Osteoblast (primary cell): ENCODE measurements at regions not wholly inside any gene's neighbourhood (a gene's known extent, or its start where the extent isn't known, plus 50 kb on each side); places are given as distances from the start of the nearest gene placed in this dataset.

Experiments
- DNase-seq: peaks from one replicate; pipeline ENCODE4 v3.0.0; 2011; ENCODE audit warnings: low spot score, mixed read lengths; ENCODE audit not compliant: insufficient read length; ENCODE audit errors: missing footprints
- H2AFZ ChIP-seq: 2 replicates; pipeline ENCODE4 v1.6.0; 2011; ENCODE audit warnings: mild to moderate bottlenecking, low read length
- H3K27ac ChIP-seq: 2 replicates; pipeline ENCODE4 v1.5.1; 2011; ENCODE audit warnings: mild to moderate bottlenecking, low read depth, low read length, moderate library complexity
- H3K27me3 ChIP-seq: 2 replicates; pipeline ENCODE4 v1.6.0; 2012; ENCODE audit warnings: mild to moderate bottlenecking, control low read depth, inconsistent platforms, low read length, moderate library complexity; ENCODE audit not compliant: insufficient read depth
- H3K36me3 ChIP-seq: 2 replicates; pipeline ENCODE4 v1.5.1; 2011; ENCODE audit warnings: mild to moderate bottlenecking, low read length, control low read depth, moderate library complexity; ENCODE audit not compliant: insufficient read depth
- H3K4me1 ChIP-seq: 2 replicates; pipeline ENCODE4 v1.5.1; 2011; ENCODE audit warnings: mild to moderate bottlenecking, low read length, control low read depth, moderate library complexity; ENCODE audit not compliant: insufficient read depth
- H3K4me2 ChIP-seq: 2 replicates; pipeline ENCODE4 v1.6.0; 2011; ENCODE audit warnings: mild to moderate bottlenecking, low read length; ENCODE audit not compliant: insufficient read depth
- H3K4me3 ChIP-seq: fragments of 200-600 bp; sonication (generic); 3 replicates; pipeline ENCODE4 v1.5.1; 2012; ENCODE audit warnings: mild to moderate bottlenecking, low read length, inconsistent platforms; ENCODE audit not compliant: insufficient read depth
- H3K79me2 ChIP-seq: 2 replicates; pipeline ENCODE4 v1.6.0; 2012; ENCODE audit warnings: mild to moderate bottlenecking, low read length, control low read depth, inconsistent platforms; ENCODE audit not compliant: insufficient read depth
- H3K9me3 ChIP-seq: 2 replicates; pipeline ENCODE4 v1.5.1; 2011; ENCODE audit warnings: low read depth, low read length, control low read depth
- H4K20me1 ChIP-seq: 2 replicates; pipeline ENCODE4 v1.6.0; 2012; ENCODE audit warnings: mild to moderate bottlenecking, low read length, control low read depth; ENCODE audit not compliant: insufficient read depth
- TF ChIP-seq, protein P1 (sequence below): IDR thresholded peaks from 2 replicates; pipeline ENCODE4 v1.5.1; 2011; ENCODE audit warnings: mild to moderate bottlenecking, low read depth, low read length, moderate library complexity; ENCODE audit errors: extremely low read depth

DNA sequence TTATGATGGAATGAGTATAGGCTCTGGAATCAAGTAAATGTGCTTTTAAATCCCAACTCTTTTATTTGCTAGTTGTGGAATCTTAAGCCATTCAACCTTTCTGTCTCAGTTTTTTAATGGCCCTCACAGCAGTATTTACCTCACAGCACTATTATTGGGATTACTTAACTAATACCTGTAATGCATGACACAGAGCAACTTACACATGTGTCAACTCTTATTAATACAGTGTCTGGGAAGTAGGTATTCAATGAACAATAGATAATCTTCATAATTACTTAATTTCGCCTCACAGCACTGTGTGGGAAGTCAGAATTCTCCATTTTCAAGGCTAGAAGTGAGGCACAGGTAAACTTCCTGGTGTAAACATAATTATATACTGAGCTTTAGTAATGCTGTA lies 149.7 kb upstream of the NUDT6 start:
- no peak overlapping the region for H2AFZ ChIP-seq
- H3K27ac ChIP-seq, result no peak overlapping the region
- TF ChIP-seq, protein P1, sequence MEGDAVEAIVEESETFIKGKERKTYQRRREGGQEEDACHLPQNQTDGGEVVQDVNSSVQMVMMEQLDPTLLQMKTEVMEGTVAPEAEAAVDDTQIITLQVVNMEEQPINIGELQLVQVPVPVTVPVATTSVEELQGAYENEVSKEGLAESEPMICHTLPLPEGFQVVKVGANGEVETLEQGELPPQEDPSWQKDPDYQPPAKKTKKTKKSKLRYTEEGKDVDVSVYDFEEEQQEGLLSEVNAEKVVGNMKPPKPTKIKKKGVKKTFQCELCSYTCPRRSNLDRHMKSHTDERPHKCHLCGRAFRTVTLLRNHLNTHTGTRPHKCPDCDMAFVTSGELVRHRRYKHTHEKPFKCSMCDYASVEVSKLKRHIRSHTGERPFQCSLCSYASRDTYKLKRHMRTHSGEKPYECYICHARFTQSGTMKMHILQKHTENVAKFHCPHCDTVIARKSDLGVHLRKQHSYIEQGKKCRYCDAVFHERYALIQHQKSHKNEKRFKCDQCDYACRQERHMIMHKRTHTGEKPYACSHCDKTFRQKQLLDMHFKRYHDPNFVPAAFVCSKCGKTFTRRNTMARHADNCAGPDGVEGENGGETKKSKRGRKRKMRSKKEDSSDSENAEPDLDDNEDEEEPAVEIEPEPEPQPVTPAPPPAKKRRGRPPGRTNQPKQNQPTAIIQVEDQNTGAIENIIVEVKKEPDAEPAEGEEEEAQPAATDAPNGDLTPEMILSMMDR, result no peak
- no peaks in the 10 kb centered on the region for H3K9me3 ChIP-seq
- H3K4me1 ChIP-seq, result no peaks in the 10 kb centered on the region
- no peak overlapping the region for H3K4me2 ChIP-seq
- no peaks in the 10 kb centered on the region for H4K20me1 ChIP-seq
- H3K4me3 ChIP-seq, result no peak overlapping the region
- H3K79me2 ChIP-seq, result no peaks in the 10 kb centered on the region
- H3K27me3 ChIP-seq, result no peaks in the 10 kb centered on the region
- H3K36me3 ChIP-seq, result no peaks in the 10 kb centered on the region
- no peak for DNase-seq

DNA sequence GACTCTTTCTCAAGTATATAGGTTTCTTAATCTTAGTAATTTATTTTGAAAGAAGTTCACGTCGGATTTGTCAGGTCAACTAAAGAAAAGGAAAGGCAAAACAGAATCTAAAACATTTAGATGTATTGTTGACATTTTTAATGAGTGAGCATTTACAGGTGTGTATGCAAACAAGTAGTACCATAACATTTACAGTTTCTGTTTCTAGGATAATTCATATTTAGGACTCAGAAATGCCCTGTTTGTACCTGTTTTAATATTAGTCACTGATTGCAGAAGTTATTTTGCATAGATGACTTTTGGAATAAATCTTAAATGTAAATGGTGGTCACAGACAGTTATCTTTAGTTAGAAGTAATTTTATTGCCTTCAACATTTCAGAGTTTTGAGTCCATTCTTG lies 151.3 kb upstream of the NUDT6 start:
- Histone ChIP-seq H3K36me3 (no peaks in the 10 kb centered on the region), H3K79me2 (no peaks in the 10 kb centered on the region), H4K20me1 (no peaks in the 10 kb centered on the region), H3K4me3 (no peak overlapping the region), H2AFZ (no peak overlapping the region), H3K27me3 (no peaks in the 10 kb centered on the region), H3K4me1 (no peaks in the 10 kb centered on the region), H3K27ac (no peak overlapping the region), H3K9me3 (no peaks in the 10 kb centered on the region), H3K4me2 (no peak overlapping the region)
- no peak for DNase-seq
- TF ChIP-seq, protein P1, result no peak

DNA sequence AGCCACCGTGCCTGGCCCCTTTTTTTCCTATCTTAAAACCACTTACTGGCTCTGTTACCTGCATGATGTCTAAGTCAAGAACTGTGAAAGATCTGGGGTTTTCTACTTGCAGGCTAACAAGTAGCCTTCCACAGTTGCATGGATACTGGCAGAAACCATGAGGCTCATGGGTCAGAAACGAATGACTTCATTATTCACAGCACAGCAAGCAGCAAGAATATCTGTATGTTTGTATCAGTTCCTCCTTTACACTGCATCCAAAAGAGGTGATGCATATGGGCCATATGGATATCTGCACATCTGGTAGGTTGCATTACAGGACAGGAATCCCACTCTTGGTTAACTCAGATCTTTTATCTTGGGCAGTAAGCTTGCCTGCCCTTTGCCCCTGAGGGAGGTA lies 154.9 kb upstream of the NUDT6 start:
- no peak overlapping the region for H3K27ac ChIP-seq
- H3K79me2 ChIP-seq, result no peaks in the 10 kb centered on the region
- DNase-seq, result no peak
- no peaks in the 10 kb centered on the region for H3K9me3 ChIP-seq
- H3K4me3 ChIP-seq, result no peak overlapping the region
- H4K20me1 ChIP-seq, result no peaks in the 10 kb centered on the region
- H3K4me1 ChIP-seq, result no peaks in the 10 kb centered on the region
- TF ChIP-seq, protein P1, result no peak
- H3K36me3 ChIP-seq, result no peaks in the 10 kb centered on the region
- H3K4me2 ChIP-seq, result no peak overlapping the region
- H3K27me3 ChIP-seq, result no peaks in the 10 kb centered on the region
- H2AFZ ChIP-seq, result no peak overlapping the region

DNA sequence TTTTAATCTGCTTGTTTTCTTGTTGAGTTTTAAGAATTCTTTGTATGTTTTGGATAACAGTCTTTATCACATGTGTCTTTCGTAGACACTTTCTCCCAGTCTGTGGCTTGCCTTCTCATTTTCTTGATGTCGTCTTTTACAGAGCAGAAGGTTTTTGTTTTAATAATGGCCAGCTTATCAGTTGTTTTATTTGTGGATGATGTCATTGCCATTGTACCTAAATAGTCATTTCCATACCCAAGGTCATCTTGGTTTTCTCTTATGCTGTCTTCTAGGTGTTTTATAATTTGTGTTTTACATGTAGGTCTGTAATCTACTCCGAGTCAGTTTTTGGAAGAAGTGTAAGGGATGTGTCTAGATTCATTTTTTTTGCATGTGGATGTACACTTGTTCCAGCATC lies 159.6 kb upstream of the NUDT6 start:
- Histone ChIP-seq H3K4me1 (no peaks in the 10 kb centered on the region), H3K36me3 (no peaks in the 10 kb centered on the region), H3K4me2 (no peak overlapping the region), H4K20me1 (no peaks in the 10 kb centered on the region), H3K4me3 (no peak overlapping the region), H3K79me2 (no peaks in the 10 kb centered on the region), H2AFZ (no peak overlapping the region), H3K9me3 (no peaks in the 10 kb centered on the region), H3K27me3 (no peaks in the 10 kb centered on the region), H3K27ac (no peak overlapping the region)
- TF ChIP-seq, protein P1, result no peak
- DNase-seq, result no peak
